Amniotic epithelial cell (primary cell): ENCODE measurements at regions not wholly inside any gene's neighbourhood (a gene's known extent, or its start where the extent isn't known, plus 50 kb on each side); places are given as distances from the start of the nearest gene placed in this dataset.
A peak's percentile ranks its signal among the peaks of the same experiment; 100 is the strongest.
"Not testable (repeated sequence)": the region's sequence is repeated elsewhere in the genome, so short reads cannot be mapped to it uniquely, and the experiment has no call there.

Experiments
- DNase-seq: peaks from one replicate; pipeline ENCODE4 v3.0.0-alpha.2; 2010; ENCODE audit warnings: low read depth

GRCh38 chr2:238502088-238502810 is 75.5 kb downstream of the ASB1 start:
- DNase-seq: no peak

GRCh38 chr2:238502956-238503791 is 76.4 kb downstream of the ASB1 start:
- DNase-seq: no peak

- no peak for DNase-seq
These were observed 77.6 kb downstream of the ASB1 start for GRCh38 chr2:238504181-238504931.

GRCh38 chr2:238505119-238505891 is 78.6 kb downstream of the ASB1 start:
- no peak for DNase-seq

GRCh38 chr2:238505892-238506280 is 79.2 kb downstream of the ASB1 start:
- DNase-seq: no peak

GRCh38 chr2:238506371-238507068 is 79.8 kb downstream of the ASB1 start:
- DNase-seq: no peak

- DNase-seq: no peak
These were observed 81.1 kb downstream of the ASB1 start for GRCh38 chr2:238507836-238508235.

- no peak for DNase-seq
These were observed 82.6 kb downstream of the ASB1 start for GRCh38 chr2:238509151-238509835.

- DNase-seq: no peak
These were observed 83.2 kb downstream of the ASB1 start for GRCh38 chr2:238509903-238510302.

GRCh38 chr2:238510911-238511613 is 84.3 kb downstream of the ASB1 start:
- DNase-seq: no peak

- DNase-seq: no peak
These were observed 84.9 kb downstream of the ASB1 start for GRCh38 chr2:238511614-238511950.

GRCh38 chr2:238512247-238512867 is 85.6 kb downstream of the ASB1 start:
- DNase-seq: no peak

- DNase-seq: peak; percentile 43
These were observed 86.6 kb downstream of the ASB1 start for GRCh38 chr2:238513346-238513745.

- DNase-seq: not testable (repeated sequence)
These were observed 87.3 kb downstream of the ASB1 start for GRCh38 chr2:238514024-238514423.

GRCh38 chr2:238515377-238515776 is 88.7 kb downstream of the ASB1 start:
- peak; percentile 33 for DNase-seq

GRCh38 chr2:238517209-238517608 is 90.5 kb downstream of the ASB1 start:
- no peak for DNase-seq

- DNase-seq: no peak
These were observed 91.6 kb downstream of the ASB1 start for GRCh38 chr2:238518172-238518820.

- DNase-seq: no peak
These were observed 92.1 kb downstream of the ASB1 start for GRCh38 chr2:238518821-238519186.

GRCh38 chr2:238520359-238520886 is 93.7 kb downstream of the ASB1 start:
- DNase-seq: no peak
